ENCODE measurements at regions not wholly inside any gene's neighbourhood (a gene's known extent, or its start where the extent isn't known, plus 50 kb on each side); places are given as distances from the start of the nearest gene placed in this dataset.

GRCh38 chr12:63066136-63066535 lies 84.9 kb downstream of the AVPR1A start:
- no peak for DNase-seq (ENCODE audit: low spot score)
- TF ChIP-seq EZH2phosphoT487 (IDR thresholded peaks at IDR 0.05) = no peak
- TF ChIP-seq CTCF (IDR thresholded peaks at IDR 0.05) = no peak
- no peak for TF ChIP-seq EZH2 (IDR thresholded peaks at IDR 0.05)
- H3K9me3 ChIP-seq (ENCODE audit: low read depth) = no peaks in the 10 kb centered on the region
- no peak overlapping the region for H3K4me2 ChIP-seq
- H3K36me3 Mint-ChIP-seq = no peaks in the 10 kb centered on the region
- no peaks in the 10 kb centered on the region for H3K79me2 ChIP-seq (ENCODE audit: low read depth)
- no peaks in the 10 kb centered on the region for H3K27me3 ChIP-seq
- H3K9ac ChIP-seq = no peak overlapping the region
- no peak overlapping the region for H3K27ac ChIP-seq
- H2AFZ ChIP-seq (replicated peaks) = no peak overlapping the region
- H3K4me3 Mint-ChIP-seq = no peak overlapping the region
- no peaks in the 10 kb centered on the region for H3K27me3 Mint-ChIP-seq (ENCODE audit: insufficient read depth, low read depth)
- no peak overlapping the region for H3K4me3 ChIP-seq
- no peaks in the 10 kb centered on the region for H4K20me1 ChIP-seq (ENCODE audit: low read depth)
- peaks cover 10% of the 10 kb centered on the region for H3K4me1 ChIP-seq
- peaks cover 19% of the 10 kb centered on the region for H3K4me1 Mint-ChIP-seq
- no peak overlapping the region for H3K27ac Mint-ChIP-seq
- H3K9me3 Mint-ChIP-seq = no peaks in the 10 kb centered on the region
- no peaks in the 10 kb centered on the region for H3F3A ChIP-seq (ENCODE audit: low read depth)
- H3K36me3 ChIP-seq = no peaks in the 10 kb centered on the region

GRCh38 chr12:63064080-63064479 lies 86.9 kb downstream of the AVPR1A start:
- H3K79me2 ChIP-seq (ENCODE audit: low read depth) = no peaks in the 10 kb centered on the region
- no peak overlapping the region for H3K4me2 ChIP-seq
- no peaks in the 10 kb centered on the region for H3K27me3 ChIP-seq
- no peaks in the 10 kb centered on the region for H3K9me3 ChIP-seq (ENCODE audit: low read depth)
- H2AFZ ChIP-seq (replicated peaks) = no peak overlapping the region
- H3K9ac ChIP-seq = no peak overlapping the region
- TF ChIP-seq EZH2 (IDR thresholded peaks at IDR 0.05) (no peak), CTCF (IDR thresholded peaks at IDR 0.05) (no peak), EZH2phosphoT487 (IDR thresholded peaks at IDR 0.05) (no peak)
- H3K4me1 ChIP-seq = peaks cover 10% of the 10 kb centered on the region
- Mint-ChIP-seq H3K27ac (no peak overlapping the region), H3K4me3 (no peak overlapping the region), H3K9me3 (no peaks in the 10 kb centered on the region), H3K27me3 (ENCODE audit: insufficient read depth, low read depth) (no peaks in the 10 kb centered on the region), H3K4me1 (peaks cover 19% of the 10 kb centered on the region), H3K36me3 (no peaks in the 10 kb centered on the region)
- H3K4me3 ChIP-seq = no peak overlapping the region
- no peaks in the 10 kb centered on the region for H4K20me1 ChIP-seq (ENCODE audit: low read depth)
- no peaks in the 10 kb centered on the region for H3K36me3 ChIP-seq
- H3K27ac ChIP-seq = no peak overlapping the region
- DNase-seq (ENCODE audit: low spot score) = no peak
- H3F3A ChIP-seq (ENCODE audit: low read depth) = no peaks in the 10 kb centered on the region

GRCh38 chr12:63056649-63057048 lies 94.4 kb downstream of the AVPR1A start:
- H3K27me3 Mint-ChIP-seq (ENCODE audit: insufficient read depth, low read depth) = no peaks in the 10 kb centered on the region
- peaks cover 5% of the 10 kb centered on the region for H3K9me3 Mint-ChIP-seq

More at GRCh38 chr12:63056649-63057048, 94.4 kb downstream of the AVPR1A start:
- no peaks in the 10 kb centered on the region for H3K79me2 ChIP-seq (ENCODE audit: low read depth)
- H2AFZ ChIP-seq (replicated peaks) = no peak overlapping the region
- H3K27ac ChIP-seq = no peak overlapping the region
- Mint-ChIP-seq H3K36me3 (no peaks in the 10 kb centered on the region), H3K4me1 (peaks cover 4% of the 10 kb centered on the region), H3K4me3 (no peak overlapping the region), H3K27ac (no peak overlapping the region)
- no peaks in the 10 kb centered on the region for H4K20me1 ChIP-seq (ENCODE audit: low read depth)
- H3K9ac ChIP-seq = no peak overlapping the region
- no peak overlapping the region for H3K4me3 ChIP-seq
- no peak for TF ChIP-seq CTCF (IDR thresholded peaks at IDR 0.05)
- no peak for TF ChIP-seq EZH2phosphoT487 (IDR thresholded peaks at IDR 0.05)
- TF ChIP-seq EZH2 (IDR thresholded peaks at IDR 0.05) = no peak
- no peak for DNase-seq (ENCODE audit: low spot score)
- no peaks in the 10 kb centered on the region for H3K36me3 ChIP-seq
- no peak overlapping the region for H3K4me2 ChIP-seq
- no peaks in the 10 kb centered on the region for H3K9me3 ChIP-seq (ENCODE audit: low read depth)
- H3K4me1 ChIP-seq = no peaks in the 10 kb centered on the region
- no peaks in the 10 kb centered on the region for H3K27me3 ChIP-seq
- no peaks in the 10 kb centered on the region for H3F3A ChIP-seq (ENCODE audit: low read depth)
